Activated CD4-positive, alpha-beta T cell treated with anti-CD3 and anti-CD28 coated beads, Interleukin-2, amount 10 ng/mL, durations not matched to agents 7 days and 5 days (primary cell): ENCODE measurements at regions not wholly inside any gene's neighbourhood (a gene's known extent, or its start where the extent isn't known, plus 50 kb on each side); places are given as distances from the start of the nearest gene placed in this dataset.
"Not testable (repeated sequence)": the region's sequence is repeated elsewhere in the genome, so short reads cannot be mapped to it uniquely, and the experiment has no call there.

ENCODE experiments used
- CTCF ChIA-PET: fragments of 350-600 bp; sonication (Branson Sonifier 250); formaldehyde crosslinking; loops from one replicate; lab custom pipeline; 2021; ENCODE audit warnings: antibody characterized with exemption; lab: Charles Lee
- POLR2A ChIA-PET: fragments of 350-600 bp; sonication (Branson Sonifier 250); formaldehyde crosslinking; loops from one replicate; lab custom pipeline; 2021; ENCODE audit warnings: antibody characterized with exemption; lab: Charles Lee
- DNase-seq: peaks from one replicate; pipeline ENCODE4 v3.0.0-alpha.2; 2020
- H3K27ac Mint-ChIP-seq: one replicate; pipeline ENCODE4 v1.8.0; 2021; ENCODE audit warnings: mild to moderate bottlenecking, moderate library complexity, mixed read lengths
- H3K27me3 Mint-ChIP-seq: one replicate; pipeline ENCODE4 v1.8.0; 2021; ENCODE audit warnings: mixed read lengths
- H3K36me3 Mint-ChIP-seq: one replicate; pipeline ENCODE4 v1.8.0; 2021; ENCODE audit warnings: low read depth, mixed read lengths
- H3K4me1 Mint-ChIP-seq: one replicate; pipeline ENCODE4 v1.8.0; 2021; ENCODE audit warnings: mixed read lengths
- H3K4me3 Mint-ChIP-seq: one replicate; pipeline ENCODE4 v1.8.0; 2021; ENCODE audit warnings: mild to moderate bottlenecking, moderate library complexity, mixed read lengths
- H3K9me3 Mint-ChIP-seq: one replicate; pipeline ENCODE4 v1.8.0; 2021; ENCODE audit warnings: mixed read lengths

DNA sequence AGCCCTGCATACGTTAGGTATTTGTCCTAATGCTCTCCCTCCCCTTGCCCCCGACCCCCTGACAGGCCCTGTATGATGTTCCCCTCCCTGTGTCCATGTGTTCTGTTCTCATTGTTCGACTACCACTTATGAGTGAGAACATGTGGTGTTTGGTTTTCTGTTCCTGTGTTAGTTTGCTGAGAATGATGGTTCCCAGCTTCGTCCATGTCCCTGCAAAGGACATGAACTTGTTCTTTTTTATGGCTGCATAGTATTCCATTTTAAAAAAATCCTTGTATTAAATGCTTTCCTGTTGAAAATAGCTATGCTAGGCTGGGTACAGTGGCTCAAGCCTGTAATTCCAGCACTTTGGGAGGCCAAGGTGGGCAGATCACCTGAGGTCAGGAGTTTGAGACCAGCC lies 232.2 kb downstream of the RPLP1 start:
- Mint-ChIP-seq H3K27me3 (peaks cover 11% of the 10 kb centered on the region), H3K9me3 (peaks cover 32% of the 10 kb centered on the region), H3K36me3 (peaks cover 12% of the 10 kb centered on the region)
- H3K4me1 Mint-ChIP-seq, POLR2A ChIA-PET, H3K4me3 Mint-ChIP-seq, H3K27ac Mint-ChIP-seq, DNase-seq, CTCF ChIA-PET: not testable (repeated sequence)

GRCh38 chr15:69685512-69686452 lies 233.2 kb downstream of the RPLP1 start:
- H3K4me3 Mint-ChIP-seq, result no peak overlapping the region
- H3K4me1 Mint-ChIP-seq, result peaks cover 5% of the 10 kb centered on the region
- peaks cover 12% of the 10 kb centered on the region for H3K36me3 Mint-ChIP-seq
- H3K9me3 Mint-ChIP-seq, result peaks cover 37% of the 10 kb centered on the region
- ChIA-PET POLR2A (no interaction called here), CTCF (interaction anchor here (0.8 to 1.1 kb wide), 2 partner anchors 16 to 25 kb away, joined by 4 read pairs; no protein-coding TSS in a partner anchor)
- H3K27ac Mint-ChIP-seq, result no peak overlapping the region
- peaks cover 7% of the 10 kb centered on the region for H3K27me3 Mint-ChIP-seq
- DNase-seq, result no peak

DNA sequence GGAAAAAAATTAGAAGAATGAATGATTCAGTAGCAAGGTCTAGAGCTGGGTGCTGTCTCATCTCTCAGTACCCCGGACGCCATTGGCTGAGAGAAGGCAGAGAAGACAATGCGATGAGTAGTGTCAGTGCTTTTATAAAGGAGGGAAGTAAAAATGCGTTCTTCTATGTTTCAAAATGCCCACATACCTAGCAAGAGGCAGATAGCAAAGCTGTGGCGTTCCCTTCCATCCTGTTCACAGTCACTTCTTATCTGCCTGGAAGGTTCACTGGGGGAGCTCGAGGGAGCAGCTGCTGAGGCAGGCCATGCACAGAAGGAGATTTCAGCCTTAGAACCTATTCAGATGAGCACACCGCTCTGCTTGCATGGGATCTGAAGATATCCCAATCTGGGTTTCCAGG lies 234.0 kb downstream of the RPLP1 start:
- H3K36me3 Mint-ChIP-seq, result peaks cover 11% of the 10 kb centered on the region
- POLR2A ChIA-PET, result no interaction called here
- H3K4me3 Mint-ChIP-seq, result no peak overlapping the region
- peaks cover 5% of the 10 kb centered on the region for H3K4me1 Mint-ChIP-seq
- no peak for DNase-seq
- H3K27me3 Mint-ChIP-seq, result peaks cover 6% of the 10 kb centered on the region
- H3K27ac Mint-ChIP-seq, result no peak overlapping the region
- H3K9me3 Mint-ChIP-seq, result peaks cover 36% of the 10 kb centered on the region
- CTCF ChIA-PET, result interaction anchor here (0.8 to 1.1 kb wide), 2 partner anchors 17 to 24 kb away, joined by 4 read pairs; no protein-coding TSS in a partner anchor

DNA sequence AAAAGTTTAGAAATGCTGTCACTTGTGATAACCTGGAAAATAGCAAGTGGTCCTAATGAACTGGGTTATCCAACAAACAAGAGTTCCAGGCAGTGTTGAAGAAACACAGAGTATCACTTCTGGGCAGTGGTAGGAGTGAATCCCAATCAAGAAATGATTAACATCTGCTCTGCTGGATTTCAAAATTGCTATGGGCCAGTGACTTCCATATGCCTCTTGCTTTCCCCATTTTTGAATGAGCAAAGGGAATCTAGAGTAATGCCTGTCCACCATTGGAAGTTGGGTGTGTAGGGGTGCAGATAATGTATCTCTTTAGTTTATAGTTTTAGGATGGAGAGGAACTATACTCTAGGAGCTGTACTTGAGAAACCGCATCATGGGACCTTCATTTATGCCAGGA lies 236.5 kb downstream of the RPLP1 start:
- ChIA-PET POLR2A (no interaction called here), CTCF (no interaction called here)
- peaks cover 9% of the 10 kb centered on the region for H3K27me3 Mint-ChIP-seq
- H3K9me3 Mint-ChIP-seq, result peaks cover 24% of the 10 kb centered on the region
- no peaks in the 10 kb centered on the region for H3K4me1 Mint-ChIP-seq
- H3K36me3 Mint-ChIP-seq, result peaks cover 5% of the 10 kb centered on the region
- H3K4me3 Mint-ChIP-seq, result no peak overlapping the region
- DNase-seq, result no peak
- peak overlapping the region; percentile 47 for H3K27ac Mint-ChIP-seq

GRCh38 chr15:69691307-69692015 lies 238.8 kb downstream of the RPLP1 start:
- peaks cover 9% of the 10 kb centered on the region for H3K27me3 Mint-ChIP-seq
- no peak for DNase-seq
- H3K4me3 Mint-ChIP-seq, result no peak overlapping the region
- ChIA-PET CTCF (no interaction called here), POLR2A (no interaction called here)
- no peak overlapping the region for H3K27ac Mint-ChIP-seq
- H3K4me1 Mint-ChIP-seq, result no peaks in the 10 kb centered on the region
- peaks cover 6% of the 10 kb centered on the region for H3K36me3 Mint-ChIP-seq
- H3K9me3 Mint-ChIP-seq, result peaks cover 21% of the 10 kb centered on the region

GRCh38 chr15:69692342-69692741 lies 239.7 kb downstream of the RPLP1 start:
- Mint-ChIP-seq H3K36me3 (peaks cover 6% of the 10 kb centered on the region), H3K27ac (no peak overlapping the region), H3K27me3 (peaks cover 9% of the 10 kb centered on the region), H3K4me3 (no peak overlapping the region), H3K9me3 (peaks cover 21% of the 10 kb centered on the region), H3K4me1 (no peaks in the 10 kb centered on the region)
- ChIA-PET POLR2A (no interaction called here), CTCF (interaction anchor here (1.1 to 1.5 kb wide), 2 partner anchors 9 to 21 kb away, joined by 3 read pairs; no protein-coding TSS in a partner anchor)
- DNase-seq, result no peak

DNA sequence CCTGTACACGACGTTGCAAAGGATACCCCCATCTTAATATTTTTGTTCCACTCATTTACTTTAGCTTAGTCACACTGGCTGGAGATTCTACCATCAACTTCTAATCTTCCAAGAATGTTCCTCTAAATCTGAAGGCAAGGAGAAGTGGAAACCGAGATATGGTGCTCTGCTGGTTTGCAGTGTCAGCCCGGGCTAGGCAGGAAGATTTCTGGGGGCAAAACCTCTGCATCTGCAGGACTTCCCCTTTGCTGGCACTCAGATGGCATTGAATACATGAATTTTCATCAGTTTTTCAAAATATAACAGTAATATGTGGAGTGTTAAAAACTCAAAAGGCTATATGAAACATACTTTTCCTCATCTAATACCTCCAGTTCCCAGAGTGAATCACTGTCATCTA lies 240.4 kb downstream of the RPLP1 start:
- H3K4me3 Mint-ChIP-seq, result no peak overlapping the region
- ChIA-PET CTCF (interaction anchor here (1.1 to 1.5 kb wide), 2 partner anchors 10 to 20 kb away, joined by 3 read pairs; no protein-coding TSS in a partner anchor), POLR2A (no interaction called here)
- peaks cover 6% of the 10 kb centered on the region for H3K36me3 Mint-ChIP-seq
- no peak overlapping the region for H3K27ac Mint-ChIP-seq
- DNase-seq, result no peak
- peaks cover 7% of the 10 kb centered on the region for H3K27me3 Mint-ChIP-seq
- no peaks in the 10 kb centered on the region for H3K4me1 Mint-ChIP-seq
- H3K9me3 Mint-ChIP-seq, result peaks cover 20% of the 10 kb centered on the region

DNA sequence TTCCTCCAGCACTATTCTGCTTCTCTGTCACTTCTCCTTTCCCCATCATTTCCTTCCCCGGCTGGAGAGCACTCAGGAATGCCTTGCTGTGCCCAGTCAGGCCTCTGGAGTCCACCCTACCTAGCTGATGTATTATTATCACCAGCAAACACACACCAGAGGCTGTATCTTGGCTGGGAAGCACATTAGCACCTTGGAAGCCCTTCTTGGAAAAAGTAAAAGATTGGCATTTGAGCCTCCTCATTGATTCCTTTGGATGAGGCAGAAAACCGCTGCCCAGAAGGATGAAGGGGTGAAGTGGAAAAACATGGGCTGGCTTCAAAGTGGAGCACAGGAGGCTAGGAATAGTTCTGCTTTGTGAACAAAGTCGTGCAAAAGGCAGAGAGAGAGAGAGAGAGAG lies 244.3 kb downstream of the RPLP1 start:
- POLR2A ChIA-PET, result no interaction called here
- no peak overlapping the region for H3K27ac Mint-ChIP-seq
- CTCF ChIA-PET, result no interaction called here
- H3K36me3 Mint-ChIP-seq, result peaks cover 3% of the 10 kb centered on the region
- no peak overlapping the region for H3K4me3 Mint-ChIP-seq
- H3K27me3 Mint-ChIP-seq, result peaks cover 4% of the 10 kb centered on the region
- no peaks in the 10 kb centered on the region for H3K4me1 Mint-ChIP-seq
- peaks cover 3% of the 10 kb centered on the region for H3K9me3 Mint-ChIP-seq
- DNase-seq, result no peak

- Mint-ChIP-seq H3K9me3 (peaks cover 7% of the 10 kb centered on the region), H3K4me1 (no peaks in the 10 kb centered on the region), H3K4me3 (no peak overlapping the region), H3K27me3 (peaks cover 2% of the 10 kb centered on the region), H3K27ac (no peak overlapping the region), H3K36me3 (peaks cover 3% of the 10 kb centered on the region)
- POLR2A ChIA-PET, result no interaction called here
- CTCF ChIA-PET, result no interaction called here
- DNase-seq, result no peak
These were observed 245.3 kb downstream of the RPLP1 start for GRCh38 chr15:69697916-69698315.

GRCh38 chr15:69699096-69699495 lies 246.5 kb downstream of the RPLP1 start:
- H3K36me3 Mint-ChIP-seq, result peaks cover 3% of the 10 kb centered on the region
- CTCF ChIA-PET, result no interaction called here
- DNase-seq, result no peak
- H3K9me3 Mint-ChIP-seq, result peaks cover 7% of the 10 kb centered on the region
- POLR2A ChIA-PET, result no interaction called here
- H3K4me1 Mint-ChIP-seq, result no peaks in the 10 kb centered on the region
- no peak overlapping the region for H3K27ac Mint-ChIP-seq
- no peaks in the 10 kb centered on the region for H3K27me3 Mint-ChIP-seq
- H3K4me3 Mint-ChIP-seq, result no peak overlapping the region

DNA sequence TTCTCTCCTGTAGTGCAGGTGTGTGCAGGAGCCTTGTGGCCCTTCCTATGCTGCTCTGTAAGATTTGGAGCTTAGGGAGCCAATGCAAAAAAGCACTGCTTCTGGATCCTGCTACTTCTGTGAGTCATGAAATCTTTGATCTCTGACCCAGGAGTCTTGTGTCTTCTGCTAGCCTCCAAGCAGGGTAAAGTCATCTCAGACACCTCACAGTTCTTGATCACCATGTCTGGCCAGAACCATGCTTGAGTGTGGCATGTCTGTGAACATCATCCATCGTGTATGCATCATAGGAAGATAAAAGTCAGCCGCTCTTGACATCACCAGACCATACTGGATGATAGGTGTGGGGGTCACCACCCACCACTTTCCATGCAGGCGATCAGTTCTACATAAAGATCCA lies 247.8 kb downstream of the RPLP1 start:
- Mint-ChIP-seq H3K4me1 (no peaks in the 10 kb centered on the region), H3K27me3 (no peaks in the 10 kb centered on the region), H3K27ac (no peak overlapping the region), H3K36me3 (peaks cover 1% of the 10 kb centered on the region), H3K9me3 (peaks cover 11% of the 10 kb centered on the region), H3K4me3 (no peak overlapping the region)
- CTCF ChIA-PET, result no interaction called here
- POLR2A ChIA-PET, result no interaction called here
- no peak for DNase-seq

- no peaks in the 10 kb centered on the region for H3K27me3 Mint-ChIP-seq
- CTCF ChIA-PET, result no interaction called here
These were observed 248.6 kb downstream of the RPLP1 start for GRCh38 chr15:69701198-69701597.

More at GRCh38 chr15:69701198-69701597, 248.6 kb downstream of the RPLP1 start:
- Mint-ChIP-seq H3K4me1 (no peaks in the 10 kb centered on the region), H3K9me3 (peaks cover 14% of the 10 kb centered on the region), H3K27ac (no peak overlapping the region), H3K36me3 (peaks cover 4% of the 10 kb centered on the region), H3K4me3 (no peak overlapping the region)
- POLR2A ChIA-PET, result no interaction called here
- DNase-seq, result no peak
